B cell (primary cell): ENCODE measurements at regions not wholly inside any gene's neighbourhood (a gene's known extent, or its start where the extent isn't known, plus 50 kb on each side); places are given as distances from the start of the nearest gene placed in this dataset.

Experiments used
- ATAC-seq: fragments of 200-7000 bp; cut with Tn5 transposase; one replicate; pipeline ENCODE4 v1.10.0; 2021; ENCODE audit warnings: low read depth, mild to moderate bottlenecking, moderate number of reproducible peaks, moderate library complexity
- CTCF ChIA-PET: fragments of 350-600 bp; sonication (Branson Sonifier 250); formaldehyde crosslinking; loops from one replicate; lab custom pipeline; 2021; ENCODE audit warnings: antibody characterized with exemption, inconsistent platforms; lab: Charles Lee
- POLR2A ChIA-PET: fragments of 350-600 bp; sonication (Branson Sonifier 250); formaldehyde crosslinking; loops from one replicate; lab custom pipeline; 2021; ENCODE audit warnings: antibody characterized with exemption; lab: Charles Lee
- DNase-seq: peaks from one replicate; pipeline ENCODE4 v3.0.0; 2013
- H2AFZ ChIP-seq: 2 replicates; pipeline ENCODE4 v1.6.1; 2012; ENCODE audit warnings: mild to moderate bottlenecking, low read depth, low read length; ENCODE audit not compliant: insufficient read depth, poor library complexity, severe bottlenecking
- H3K27ac ChIP-seq, 2 donors: 1 replicate in 1 of 2; 2 replicates in 1 of 2; pipeline ENCODE4 v1.5.1; 2012 to 2013; ENCODE audit warnings: low read length in 2 of 2, mild to moderate bottlenecking in 2 of 2, moderate library complexity in 1 of 2
- H3K27me3 ChIP-seq, 4 experiments: fragments of 200-600 bp in 1 of 4; sonication (generic) in 1 of 4; replicated peaks in 1 of 4; 1 replicate in 2 of 4; 2 replicates in 2 of 4; pipeline versions ENCODE4 v1.6.1 to v1.7.0; 2013 to 2016; ENCODE audit warnings: low read length in 3 of 4, mild to moderate bottlenecking in 2 of 4, mixed read lengths in 1 of 4, moderate library complexity in 1 of 4; ENCODE audit not compliant: insufficient read depth in 4 of 4, control insufficient read depth in 3 of 4; ENCODE audit errors: control extremely low read depth in 1 of 4
- H3K36me3 ChIP-seq, 2 experiments: replicated peaks in 1 of 2; 1 replicate in 1 of 2; 2 replicates in 1 of 2; pipeline versions ENCODE4 v1.6.1 to v1.7.1; 2013; ENCODE audit warnings: low read length in 1 of 2; ENCODE audit not compliant: insufficient read depth in 2 of 2, control insufficient read depth in 1 of 2; ENCODE audit errors: control extremely low read depth in 1 of 2, extremely low read depth in 1 of 2
- H3K4me1 ChIP-seq, 2 donors: fragments of 200-600 bp in 1 of 2; sonication (generic) in 1 of 2; 1 replicate in 1 of 2; 2 replicates in 1 of 2; pipeline versions ENCODE4 v1.5.1 to v1.6.1; 2013 to 2017; ENCODE audit warnings: low read length in 2 of 2; ENCODE audit not compliant: control insufficient read depth in 2 of 2, insufficient read depth in 2 of 2
- H3K4me2 ChIP-seq: replicated peaks from 2 replicates; pipeline ENCODE3; 2012; ENCODE audit warnings: mild to moderate bottlenecking, low read depth, low read length; ENCODE audit not compliant: poor library complexity, severe bottlenecking
- H3K4me3 ChIP-seq, 5 experiments: fragments of 200-600 bp in 1 of 5; sonication (generic) in 1 of 5; 1 replicate in 3 of 5; 2 replicates in 2 of 5; pipeline versions ENCODE4 v1.5.1 to v1.7.0; 2011 to 2016; ENCODE audit warnings: low read length in 4 of 5, mild to moderate bottlenecking in 4 of 5, low read depth in 2 of 5, control low read depth in 1 of 5, moderate library complexity in 1 of 5; ENCODE audit not compliant: insufficient read depth in 1 of 5; ENCODE audit errors: control extremely low read depth in 1 of 5, extremely low read depth in 1 of 5
- H3K79me2 ChIP-seq: fragments of 200-600 bp; sonication (generic); one replicate; pipeline ENCODE4 v1.6.0; 2016; ENCODE audit warnings: low read length; ENCODE audit not compliant: control insufficient read depth, insufficient read depth
- H3K9ac ChIP-seq: fragments of 200-600 bp; sonication (generic); 2 replicates; pipeline ENCODE4 v1.6.1; 2017; ENCODE audit warnings: mild to moderate bottlenecking, low read length, moderate library complexity
- H3K9me3 ChIP-seq, 3 donors: one replicate each; pipeline versions ENCODE4 v1.6.1 to v1.7.1; 2013; ENCODE audit warnings: low read length in 2 of 3; ENCODE audit not compliant: control insufficient read depth in 2 of 3, insufficient read depth in 1 of 3; ENCODE audit errors: control extremely low read depth in 1 of 3
- H4K20me1 ChIP-seq: 2 replicates; pipeline ENCODE4 v1.6.0; 2012; ENCODE audit warnings: mild to moderate bottlenecking, low read length; ENCODE audit not compliant: insufficient read depth, control insufficient read depth, poor library complexity, severe bottlenecking
- H3K27ac Mint-ChIP-seq: one replicate; pipeline ENCODE4 v1.8.0; 2021; ENCODE audit warnings: mixed read lengths
- H3K27me3 Mint-ChIP-seq: one replicate; pipeline ENCODE4 v1.8.0; 2021; ENCODE audit warnings: mixed read lengths
- H3K4me1 Mint-ChIP-seq: one replicate; pipeline ENCODE4 v1.8.0; 2021; ENCODE audit warnings: mixed read lengths
- H3K4me3 Mint-ChIP-seq: one replicate; pipeline ENCODE4 v1.8.0; 2021; ENCODE audit warnings: mixed read lengths
- H3K9me3 Mint-ChIP-seq: one replicate; pipeline ENCODE4 v1.8.0; 2022; ENCODE audit warnings: mixed read lengths; ENCODE audit not compliant: insufficient read depth
- CTCF ChIP-seq: fragments of 200-600 bp; IDR thresholded peaks from one replicate; pipeline ENCODE4 v1.8.0; 2022; ENCODE audit warnings: antibody characterized with exemption, mild to moderate bottlenecking
- EZH2 ChIP-seq: IDR thresholded peaks from 2 replicates; pipeline ENCODE4 v1.6.1; 2012; ENCODE audit warnings: borderline replicate concordance, low read depth, mild to moderate bottlenecking, moderate library complexity, low read length; ENCODE audit not compliant: insufficient read depth, poor library complexity, severe bottlenecking
- WGBS: methylation state at CpG from one replicate; pipeline ENCODE4 v1.1.5; 2013; ENCODE audit warnings: missing lambda C conversion rate; ENCODE audit not compliant: insufficient coverage; 5-methylcytosine and 5-hydroxymethylcytosine counted together
- intact Hi-C: fragments of 100-400 bp; cut with micrococcal nuclease; formaldehyde crosslinking; loops from one replicate; pipeline ENCODE4 v1.10.0; 2022

GRCh38 chr7:52689912-52690311 is 345.5 kb upstream of the POM121L12 start:
- Mint-ChIP-seq H3K27me3 (no peaks in the 10 kb centered on the region), H3K4me1 (no peaks in the 10 kb centered on the region), H3K9me3 (peaks cover 7% of the 10 kb centered on the region), H3K4me3 (no peak overlapping the region), H3K27ac (no peak overlapping the region)
- Histone ChIP-seq H3K4me3 (no peak overlapping the region), H3K27ac (no peak overlapping the region), H3K9me3 (peaks cover 0 to 3% (median 0%) of the 10 kb centered on the region in 3 donors), H3K36me3 (no peaks in the 10 kb centered on the region), H3K4me2 (no peak overlapping the region), H3K4me1 (no peaks in the 10 kb centered on the region), H2AFZ (no peak overlapping the region), H4K20me1 (no peaks in the 10 kb centered on the region), H3K27me3 (no peaks in the 10 kb centered on the region), H3K9ac (no peak overlapping the region), H3K79me2 (no peaks in the 10 kb centered on the region)
- CTCF ChIA-PET = no interaction called here
- DNase-seq (no peak), ATAC-seq (no peak)
- intact Hi-C loops = no loop called here
- TF ChIP-seq CTCF (no peak), EZH2 (no peak)
- WGBS = 20% methylated on average over 1 of the region's 2 CpGs
- POLR2A ChIA-PET = no interaction called here

DNA sequence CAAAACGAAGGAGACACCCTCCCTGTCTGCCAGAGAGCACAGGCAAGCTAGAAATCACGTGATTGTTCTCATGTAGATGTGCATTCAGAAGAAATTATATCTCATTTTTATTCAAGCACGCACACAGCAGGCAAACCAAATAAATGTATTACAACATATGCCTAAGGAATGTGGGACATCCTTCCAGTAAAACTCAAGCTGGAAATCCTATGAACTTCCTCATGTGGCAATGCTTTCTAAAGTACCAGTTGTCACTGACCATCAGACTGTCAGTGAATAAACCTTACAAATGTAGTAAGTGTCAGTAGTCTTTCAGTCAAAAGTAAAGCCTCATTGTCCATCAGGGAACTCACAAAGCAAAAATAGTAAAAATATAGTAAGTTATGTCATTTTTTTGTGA is 350.1 kb upstream of the POM121L12 start:
- Histone ChIP-seq H2AFZ (no peak overlapping the region), H3K4me3 (no peak overlapping the region), H3K4me1 (no peaks in the 10 kb centered on the region), H3K9me3 (no peaks in the 10 kb centered on the region), H3K27ac (no peak overlapping the region), H3K36me3 (no peaks in the 10 kb centered on the region), H3K4me2 (no peak overlapping the region), H4K20me1 (no peaks in the 10 kb centered on the region), H3K79me2 (no peaks in the 10 kb centered on the region), H3K9ac (no peak overlapping the region), H3K27me3 (no peaks in the 10 kb centered on the region)
- H3K4me1 Mint-ChIP-seq = no peaks in the 10 kb centered on the region
- CTCF ChIA-PET = no interaction called here
- H3K27ac Mint-ChIP-seq = no peak overlapping the region
- intact Hi-C loops = no loop called here
- H3K27me3 Mint-ChIP-seq = no peaks in the 10 kb centered on the region
- no peaks in the 10 kb centered on the region for H3K9me3 Mint-ChIP-seq
- 60% methylated on average over 1 of the region's 3 CpGs for WGBS
- ATAC-seq (no peak), DNase-seq (no peak)
- TF ChIP-seq CTCF = no peak
- no peak for TF ChIP-seq EZH2
- POLR2A ChIA-PET = no interaction called here
- no peak overlapping the region for H3K4me3 Mint-ChIP-seq
